ENCODE measurements at regions not wholly inside any gene's neighbourhood (a gene's known extent, or its start where the extent isn't known, plus 50 kb on each side); places are given as distances from the start of the nearest gene placed in this dataset.

DNA sequence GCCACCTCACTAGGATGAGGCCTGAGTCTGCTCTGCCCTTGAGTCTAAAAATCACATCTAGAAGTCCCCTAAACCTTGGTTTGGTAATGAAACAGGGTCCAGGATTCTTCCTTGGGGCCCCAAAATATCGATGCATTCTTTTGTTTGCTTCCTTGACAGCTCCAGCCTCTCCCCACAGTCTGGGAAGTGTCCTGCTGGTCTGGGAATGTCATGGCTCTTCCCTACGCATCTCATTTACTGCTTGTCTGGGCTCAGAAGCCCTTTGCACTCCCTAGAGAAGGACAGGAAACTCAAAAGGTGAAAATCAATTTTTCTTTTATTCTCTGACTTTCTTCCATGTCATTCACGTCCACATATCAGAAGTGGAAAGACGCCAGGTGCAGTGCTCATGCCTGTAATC is 115.8 kb downstream of the DRD1 start:
- Histone ChIP-seq H3K9me3 (ENCODE audit: insufficient read depth, low read depth, low read length) (no peaks in the 10 kb centered on the region), H2AFZ (ENCODE audit: low read length) (no peak overlapping the region), H3K4me1 (ENCODE audit: insufficient read depth, low read length, poor library complexity, severe bottlenecking) (no peaks in the 10 kb centered on the region), H4K20me1 (ENCODE audit: insufficient read depth, low read length, poor library complexity, severe bottlenecking) (no peaks in the 10 kb centered on the region), H3F3A (ENCODE audit: low read depth) (no peaks in the 10 kb centered on the region), H3K4me2 (ENCODE audit: low read depth, low read length, poor library complexity, severe bottlenecking) (no peak overlapping the region), H3K9ac (ENCODE audit: low read depth, low read length, poor library complexity, severe bottlenecking) (no peak overlapping the region), H3K79me2 (ENCODE audit: insufficient read depth, low read length) (no peaks in the 10 kb centered on the region), H3K4me3 (ENCODE audit: low read length, poor library complexity, severe bottlenecking) (no peak overlapping the region), H3K9me2 (replicated peaks; ENCODE audit: low read depth, low read length) (no peaks in the 10 kb centered on the region), H3K36me3 (ENCODE audit: insufficient read depth, low read length) (no peaks in the 10 kb centered on the region), H3K27me3 (ENCODE audit: insufficient read depth, low read length, poor library complexity, severe bottlenecking) (no peaks in the 10 kb centered on the region)
- TF ChIP-seq, protein P1, sequence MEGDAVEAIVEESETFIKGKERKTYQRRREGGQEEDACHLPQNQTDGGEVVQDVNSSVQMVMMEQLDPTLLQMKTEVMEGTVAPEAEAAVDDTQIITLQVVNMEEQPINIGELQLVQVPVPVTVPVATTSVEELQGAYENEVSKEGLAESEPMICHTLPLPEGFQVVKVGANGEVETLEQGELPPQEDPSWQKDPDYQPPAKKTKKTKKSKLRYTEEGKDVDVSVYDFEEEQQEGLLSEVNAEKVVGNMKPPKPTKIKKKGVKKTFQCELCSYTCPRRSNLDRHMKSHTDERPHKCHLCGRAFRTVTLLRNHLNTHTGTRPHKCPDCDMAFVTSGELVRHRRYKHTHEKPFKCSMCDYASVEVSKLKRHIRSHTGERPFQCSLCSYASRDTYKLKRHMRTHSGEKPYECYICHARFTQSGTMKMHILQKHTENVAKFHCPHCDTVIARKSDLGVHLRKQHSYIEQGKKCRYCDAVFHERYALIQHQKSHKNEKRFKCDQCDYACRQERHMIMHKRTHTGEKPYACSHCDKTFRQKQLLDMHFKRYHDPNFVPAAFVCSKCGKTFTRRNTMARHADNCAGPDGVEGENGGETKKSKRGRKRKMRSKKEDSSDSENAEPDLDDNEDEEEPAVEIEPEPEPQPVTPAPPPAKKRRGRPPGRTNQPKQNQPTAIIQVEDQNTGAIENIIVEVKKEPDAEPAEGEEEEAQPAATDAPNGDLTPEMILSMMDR (conservative IDR thresholded peaks at IDR 0.05; ENCODE audit: low read length): no peak
- TF ChIP-seq EZH2phosphoT487 (IDR thresholded peaks at IDR 0.05; ENCODE audit: borderline replicate concordance): no peak

DNA sequence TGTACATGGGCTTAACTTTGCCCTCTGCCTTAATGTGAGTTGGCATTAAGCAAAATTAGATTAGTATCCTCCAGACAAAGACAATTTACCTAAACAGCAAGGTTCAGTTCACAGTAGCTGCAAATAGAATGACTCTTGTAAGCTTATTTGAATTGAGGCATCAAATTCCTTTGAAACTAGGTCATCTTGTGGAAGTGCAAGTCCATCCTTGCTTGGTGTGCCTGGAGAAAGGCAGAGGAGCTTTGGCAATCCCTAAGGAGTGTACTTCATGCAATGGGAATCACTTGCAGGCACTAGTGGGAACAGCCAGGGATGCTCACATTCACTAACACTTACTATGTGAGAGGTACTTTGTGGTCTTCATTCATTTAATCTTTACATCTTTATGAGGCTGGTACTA is 118.3 kb downstream of the DRD1 start:
- Histone ChIP-seq H4K20me1 (ENCODE audit: insufficient read depth, low read length, poor library complexity, severe bottlenecking) (no peaks in the 10 kb centered on the region), H3K9me3 (ENCODE audit: insufficient read depth, low read depth, low read length) (no peaks in the 10 kb centered on the region), H3K9ac (ENCODE audit: low read depth, low read length, poor library complexity, severe bottlenecking) (no peak overlapping the region), H3K36me3 (ENCODE audit: insufficient read depth, low read length) (no peaks in the 10 kb centered on the region), H3K4me1 (ENCODE audit: insufficient read depth, low read length, poor library complexity, severe bottlenecking) (no peaks in the 10 kb centered on the region), H3K4me3 (ENCODE audit: low read length, poor library complexity, severe bottlenecking) (no peak overlapping the region), H3F3A (ENCODE audit: low read depth) (no peaks in the 10 kb centered on the region), H3K27me3 (ENCODE audit: insufficient read depth, low read length, poor library complexity, severe bottlenecking) (no peaks in the 10 kb centered on the region), H2AFZ (ENCODE audit: low read length) (no peak overlapping the region), H3K79me2 (ENCODE audit: insufficient read depth, low read length) (no peaks in the 10 kb centered on the region), H3K9me2 (replicated peaks; ENCODE audit: low read depth, low read length) (no peaks in the 10 kb centered on the region), H3K4me2 (ENCODE audit: low read depth, low read length, poor library complexity, severe bottlenecking) (no peak overlapping the region)
- no peak for TF ChIP-seq EZH2phosphoT487 (IDR thresholded peaks at IDR 0.05; ENCODE audit: borderline replicate concordance)
- TF ChIP-seq, protein P1 (conservative IDR thresholded peaks at IDR 0.05; ENCODE audit: low read length): no peak

DNA sequence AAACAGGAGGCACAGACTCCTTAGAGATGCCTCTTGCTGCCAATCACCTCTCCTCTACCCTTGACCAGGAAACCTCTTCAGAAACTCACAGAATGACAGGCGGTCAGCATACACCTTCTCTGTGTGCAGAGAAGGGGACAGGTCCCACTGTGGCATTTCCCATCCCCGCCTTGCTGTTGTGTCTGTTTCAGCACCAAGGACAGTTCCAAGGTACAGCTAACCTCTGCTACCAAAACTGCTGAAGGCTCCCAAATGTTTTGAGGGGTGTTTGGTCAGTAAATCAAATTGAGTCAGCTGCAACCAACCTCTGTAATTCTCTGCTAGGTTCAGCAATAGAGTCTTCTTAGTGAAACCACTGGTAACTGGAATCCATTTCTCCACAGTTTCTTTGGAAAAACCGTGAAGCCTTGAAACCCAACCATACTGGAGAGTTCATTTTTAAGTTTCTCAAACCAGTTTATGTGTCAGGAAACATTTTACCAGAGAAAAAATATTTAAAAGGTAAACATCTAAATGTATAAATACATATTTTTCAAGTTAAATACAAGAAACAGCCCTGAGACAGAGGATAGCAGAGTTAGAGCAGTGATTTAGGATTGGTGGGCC is 122.0 kb downstream of the DRD1 start:
- Histone ChIP-seq H3K9me2 (replicated peaks; ENCODE audit: low read depth, low read length) (no peaks in the 10 kb centered on the region), H3K4me1 (ENCODE audit: insufficient read depth, low read length, poor library complexity, severe bottlenecking) (no peaks in the 10 kb centered on the region), H3K9me3 (ENCODE audit: insufficient read depth, low read depth, low read length) (no peaks in the 10 kb centered on the region), H2AFZ (ENCODE audit: low read length) (no peak overlapping the region), H3K4me2 (ENCODE audit: low read depth, low read length, poor library complexity, severe bottlenecking) (no peak overlapping the region), H4K20me1 (ENCODE audit: insufficient read depth, low read length, poor library complexity, severe bottlenecking) (no peaks in the 10 kb centered on the region), H3K27me3 (ENCODE audit: insufficient read depth, low read length, poor library complexity, severe bottlenecking) (no peaks in the 10 kb centered on the region), H3K9ac (ENCODE audit: low read depth, low read length, poor library complexity, severe bottlenecking) (no peak overlapping the region), H3F3A (ENCODE audit: low read depth) (no peaks in the 10 kb centered on the region), H3K4me3 (ENCODE audit: low read length, poor library complexity, severe bottlenecking) (no peak overlapping the region), H3K36me3 (ENCODE audit: insufficient read depth, low read length) (no peaks in the 10 kb centered on the region), H3K79me2 (ENCODE audit: insufficient read depth, low read length) (no peaks in the 10 kb centered on the region)
- TF ChIP-seq, protein P1 (conservative IDR thresholded peaks at IDR 0.05; ENCODE audit: low read length): no peak
